Activated naive CD4-positive, alpha-beta T cell treated with anti-CD3 and anti-CD28 coated beads for 36 hours (primary cell): ENCODE measurements at regions not wholly inside any gene's neighbourhood (a gene's known extent, or its start where the extent isn't known, plus 50 kb on each side); places are given as distances from the start of the nearest gene placed in this dataset.

Source experiments
- CTCF ChIA-PET: fragments of 350-600 bp; sonication (Branson Sonifier 250); formaldehyde crosslinking; loops from one replicate; lab custom pipeline; 2021; ENCODE audit warnings: antibody characterized with exemption; lab: Charles Lee
- DNase-seq: peaks from one replicate; pipeline ENCODE4 v3.0.0-alpha.2; 2020
- H3K27ac Mint-ChIP-seq: one replicate; pipeline ENCODE4 v1.8.0; 2021; ENCODE audit warnings: mild to moderate bottlenecking, mixed read lengths
- H3K27me3 Mint-ChIP-seq: one replicate; pipeline ENCODE4 v1.8.0; 2021; ENCODE audit warnings: low read depth, mixed read lengths
- H3K36me3 Mint-ChIP-seq: one replicate; pipeline ENCODE4 v1.8.0; 2021; ENCODE audit warnings: low read depth, mixed read lengths
- H3K4me1 Mint-ChIP-seq: one replicate; pipeline ENCODE4 v1.8.0; 2021; ENCODE audit warnings: low read depth, mixed read lengths
- H3K4me3 Mint-ChIP-seq: one replicate; pipeline ENCODE4 v1.8.0; 2021; ENCODE audit warnings: mild to moderate bottlenecking, moderate library complexity, mixed read lengths
- H3K9me3 Mint-ChIP-seq: one replicate; pipeline ENCODE4 v1.8.0; 2021; ENCODE audit warnings: mixed read lengths
- intact Hi-C: fragments of 100-400 bp; cut with micrococcal nuclease; formaldehyde crosslinking; loops from one replicate; pipeline ENCODE4 v1.15.1; 2023

- H3K27me3 Mint-ChIP-seq: peaks cover 3% of the 10 kb centered on the region
- no peak for DNase-seq
- H3K27ac Mint-ChIP-seq: no peak overlapping the region
- no peak overlapping the region for H3K4me3 Mint-ChIP-seq
- no peaks in the 10 kb centered on the region for H3K4me1 Mint-ChIP-seq
- H3K9me3 Mint-ChIP-seq: peaks cover 18% of the 10 kb centered on the region
- intact Hi-C loops: no loop called here
- CTCF ChIA-PET: no interaction called here
- H3K36me3 Mint-ChIP-seq: peaks cover 6% of the 10 kb centered on the region
These were observed 53.4 kb downstream of the FOXB1 start for GRCh38 chr15:60057554-60057953.

GRCh38 chr15:60059186-60059585 is 55.1 kb downstream of the FOXB1 start:
- DNase-seq: no peak
- peaks cover 18% of the 10 kb centered on the region for H3K9me3 Mint-ChIP-seq
- peaks cover 3% of the 10 kb centered on the region for H3K27me3 Mint-ChIP-seq
- H3K4me3 Mint-ChIP-seq: no peak overlapping the region
- H3K36me3 Mint-ChIP-seq: peaks cover 6% of the 10 kb centered on the region
- no peak overlapping the region for H3K27ac Mint-ChIP-seq
- H3K4me1 Mint-ChIP-seq: no peaks in the 10 kb centered on the region
- intact Hi-C loops: no loop called here
- CTCF ChIA-PET: interaction anchor here (1.1 to 1.2 kb wide), 2 partner anchors 49 to 141 kb away, joined by 3 to 4 read pairs; no protein-coding TSS in a partner anchor

- H3K36me3 Mint-ChIP-seq: peaks cover 6% of the 10 kb centered on the region
- no peaks in the 10 kb centered on the region for H3K4me1 Mint-ChIP-seq
- no peak overlapping the region for H3K27ac Mint-ChIP-seq
- H3K4me3 Mint-ChIP-seq: no peak overlapping the region
- peaks cover 6% of the 10 kb centered on the region for H3K27me3 Mint-ChIP-seq
- intact Hi-C loops: no loop called here
- CTCF ChIA-PET: no interaction called here
- H3K9me3 Mint-ChIP-seq: peaks cover 18% of the 10 kb centered on the region
- DNase-seq: no peak
These were observed 57.6 kb downstream of the FOXB1 start for GRCh38 chr15:60061758-60062157.

DNA sequence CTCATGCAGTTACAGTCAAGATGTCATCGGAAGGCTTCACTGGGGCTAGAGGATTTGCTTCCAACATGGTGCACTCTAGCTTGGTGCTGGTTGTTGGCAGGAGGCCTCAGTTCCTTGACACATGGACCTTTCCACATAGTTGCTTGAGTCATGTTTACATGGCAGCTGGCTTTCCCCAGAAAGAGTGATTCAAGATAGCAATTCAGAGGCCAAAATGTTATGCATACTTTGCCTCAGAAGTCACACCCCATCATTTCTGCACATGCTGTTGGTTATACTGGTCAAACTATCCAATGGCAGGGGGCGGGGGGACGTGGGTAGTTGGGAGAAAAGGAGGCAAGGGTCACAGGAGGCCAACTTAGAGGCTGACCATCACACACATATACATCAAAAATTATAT is 58.7 kb downstream of the FOXB1 start:
- no peak for DNase-seq
- intact Hi-C loops: no loop called here
- Mint-ChIP-seq H3K9me3 (peaks cover 18% of the 10 kb centered on the region), H3K36me3 (peaks cover 6% of the 10 kb centered on the region), H3K4me3 (no peak overlapping the region), H3K4me1 (no peaks in the 10 kb centered on the region), H3K27ac (no peak overlapping the region), H3K27me3 (peaks cover 6% of the 10 kb centered on the region)
- CTCF ChIA-PET: no interaction called here

GRCh38 chr15:60065951-60066350 is 61.8 kb downstream of the FOXB1 start:
- H3K27ac Mint-ChIP-seq: no peak overlapping the region

DNA sequence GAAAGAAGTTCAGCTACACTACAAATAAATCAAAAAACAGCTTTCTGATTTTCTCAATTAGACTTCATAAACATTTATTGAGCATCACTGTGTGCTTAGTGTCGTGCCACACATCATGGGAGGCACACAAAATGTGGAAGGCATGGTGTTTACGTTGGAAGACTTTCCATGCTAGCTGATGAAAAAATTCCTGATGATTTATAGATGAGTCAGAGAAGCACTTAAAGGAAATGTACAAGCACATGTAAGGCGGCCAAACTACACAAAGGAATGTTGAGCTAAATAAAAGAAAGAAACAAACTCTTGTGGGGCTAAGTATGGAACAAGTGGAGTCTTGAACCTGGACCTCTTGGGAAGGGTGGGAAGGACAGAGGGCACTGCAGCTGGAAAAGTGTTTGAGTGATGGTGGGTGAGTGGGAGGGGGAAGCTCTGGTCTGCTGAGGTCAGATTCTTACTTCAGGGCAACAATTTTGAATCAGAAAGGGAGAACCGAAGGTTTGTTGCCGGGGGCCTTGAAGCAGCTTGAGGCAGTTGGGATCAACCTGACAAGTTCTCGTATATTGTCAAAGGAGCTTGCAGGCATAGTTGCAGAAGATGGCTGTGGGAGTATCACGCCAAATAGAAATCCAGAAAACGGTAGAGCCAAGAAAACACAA is 66.9 kb downstream of the FOXB1 start:
- Mint-ChIP-seq H3K4me3 (no peak overlapping the region), H3K27ac (no peak overlapping the region), H3K4me1 (peaks cover 16% of the 10 kb centered on the region), H3K27me3 (peaks cover 3% of the 10 kb centered on the region), H3K36me3 (no peaks in the 10 kb centered on the region), H3K9me3 (no peaks in the 10 kb centered on the region)
- CTCF ChIA-PET: no interaction called here
- intact Hi-C loops: no loop called here
- no peak for DNase-seq

More at GRCh38 chr15:60065951-60066350, 61.8 kb downstream of the FOXB1 start:
- Mint-ChIP-seq H3K4me1 (no peaks in the 10 kb centered on the region), H3K4me3 (no peak overlapping the region), H3K27me3 (peaks cover 6% of the 10 kb centered on the region), H3K36me3 (peaks cover 6% of the 10 kb centered on the region), H3K9me3 (peaks cover 14% of the 10 kb centered on the region)
- intact Hi-C loops: no loop called here
- no peak for DNase-seq
- CTCF ChIA-PET: no interaction called here

- Mint-ChIP-seq H3K27me3 (no peaks in the 10 kb centered on the region), H3K9me3 (no peaks in the 10 kb centered on the region), H3K27ac (no peak overlapping the region), H3K36me3 (no peaks in the 10 kb centered on the region), H3K4me3 (no peak overlapping the region), H3K4me1 (peaks cover 33% of the 10 kb centered on the region)
- CTCF ChIA-PET: no interaction called here
- DNase-seq: no peak
- intact Hi-C loops: no loop called here
These were observed 68.8 kb downstream of the FOXB1 start for GRCh38 chr15:60072826-60073465.

DNA sequence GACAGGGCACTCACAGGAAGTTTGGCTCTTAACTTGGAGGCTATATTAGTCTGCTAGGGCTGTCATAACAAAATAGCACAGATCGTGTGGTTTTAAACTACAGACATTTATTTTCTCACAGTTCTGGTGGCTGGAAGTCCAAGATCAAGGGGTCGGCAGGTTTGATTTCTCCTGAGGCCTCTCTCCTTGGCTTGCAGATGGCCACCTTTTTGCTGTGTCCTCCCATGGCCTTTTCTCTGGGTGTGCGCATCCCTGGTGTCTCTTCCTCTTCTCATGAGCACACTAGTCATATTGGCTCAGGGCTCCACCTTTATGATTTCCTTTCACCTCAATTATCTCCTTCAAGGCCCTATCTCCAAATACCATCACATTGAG is 69.3 kb downstream of the FOXB1 start:
- no peaks in the 10 kb centered on the region for H3K27me3 Mint-ChIP-seq
- CTCF ChIA-PET: no interaction called here
- H3K4me3 Mint-ChIP-seq: no peak overlapping the region
- H3K9me3 Mint-ChIP-seq: no peaks in the 10 kb centered on the region
- peaks cover 37% of the 10 kb centered on the region for H3K4me1 Mint-ChIP-seq
- intact Hi-C loops: no loop called here
- no peak for DNase-seq
- no peak overlapping the region for H3K27ac Mint-ChIP-seq
- no peaks in the 10 kb centered on the region for H3K36me3 Mint-ChIP-seq

- intact Hi-C loops: no loop called here
- H3K27me3 Mint-ChIP-seq: no peaks in the 10 kb centered on the region
- H3K27ac Mint-ChIP-seq: no peak overlapping the region
- no peak overlapping the region for H3K4me3 Mint-ChIP-seq
- peaks cover 37% of the 10 kb centered on the region for H3K4me1 Mint-ChIP-seq
- DNase-seq: no peak
- H3K9me3 Mint-ChIP-seq: no peaks in the 10 kb centered on the region
- no peaks in the 10 kb centered on the region for H3K36me3 Mint-ChIP-seq
- CTCF ChIA-PET: no interaction called here
These were observed 70.2 kb downstream of the FOXB1 start for GRCh38 chr15:60074181-60074885.

DNA sequence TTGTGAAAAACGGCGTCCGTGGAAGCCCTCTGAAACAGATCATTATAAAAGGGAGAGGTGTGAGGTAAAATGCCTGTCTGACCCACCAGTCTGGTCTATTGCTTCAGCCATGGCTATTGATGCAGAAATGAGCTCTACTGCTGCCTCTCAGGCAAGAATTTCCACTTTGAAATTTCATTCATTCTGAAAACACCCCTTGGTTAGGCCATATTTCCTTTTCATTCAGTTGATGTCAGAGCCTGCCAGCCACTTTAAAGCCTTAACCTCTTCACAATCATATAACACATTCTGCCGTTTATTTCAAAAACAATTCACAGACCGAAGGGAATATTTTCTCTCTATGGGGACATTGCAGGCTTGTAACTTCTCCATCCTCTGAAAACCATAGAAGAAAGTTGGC is 71.9 kb downstream of the FOXB1 start:
- no peaks in the 10 kb centered on the region for H3K9me3 Mint-ChIP-seq
- H3K4me1 Mint-ChIP-seq: peaks cover 37% of the 10 kb centered on the region
- peak; percentile 11 for DNase-seq
- CTCF ChIA-PET: no interaction called here
- no peak overlapping the region for H3K4me3 Mint-ChIP-seq
- H3K27ac Mint-ChIP-seq: no peak overlapping the region
- intact Hi-C loops: loop anchor here (5.0 kb wide), 2 partner anchors 51 to 69 kb away; no protein-coding TSS in a partner anchor
- H3K27me3 Mint-ChIP-seq: no peaks in the 10 kb centered on the region
- H3K36me3 Mint-ChIP-seq: no peaks in the 10 kb centered on the region

DNA sequence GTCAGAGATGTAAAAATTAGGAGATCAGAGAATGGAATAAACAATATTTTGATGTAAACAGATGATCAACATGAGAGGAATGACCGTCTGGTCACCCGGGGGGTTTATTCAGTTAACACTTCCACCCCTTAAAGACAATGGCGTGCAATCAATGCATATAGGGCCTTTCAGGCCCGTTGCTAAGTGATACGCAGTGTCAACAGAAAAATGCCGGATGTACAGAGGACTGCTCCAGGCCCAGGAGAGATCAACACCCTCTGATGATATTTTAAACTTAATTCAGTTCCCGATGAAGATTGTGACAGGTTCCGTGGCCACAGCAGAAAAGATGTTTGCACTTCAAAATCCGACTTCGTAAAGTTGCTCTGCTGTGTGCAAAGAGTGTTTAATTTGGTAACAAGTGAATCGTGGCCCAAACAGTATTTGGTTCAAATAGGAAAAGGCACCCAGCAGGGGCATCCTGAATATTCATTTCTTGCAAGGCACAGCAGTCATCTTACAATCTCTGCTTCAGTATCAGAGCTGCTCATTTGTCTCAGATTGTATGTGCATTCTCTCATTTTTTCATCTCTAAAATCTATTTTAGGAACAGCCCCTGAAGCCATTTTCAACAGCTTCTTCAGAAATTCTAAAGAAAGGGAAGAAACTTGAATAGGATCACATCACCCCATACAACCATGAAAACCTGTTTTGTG is 72.6 kb downstream of the FOXB1 start:
- Mint-ChIP-seq H3K4me3 (no peak overlapping the region), H3K9me3 (no peaks in the 10 kb centered on the region), H3K36me3 (no peaks in the 10 kb centered on the region), H3K27ac (no peak overlapping the region), H3K27me3 (no peaks in the 10 kb centered on the region), H3K4me1 (peaks cover 37% of the 10 kb centered on the region)
- CTCF ChIA-PET: no interaction called here
- intact Hi-C loops: loop anchor here (5.0 kb wide), 2 partner anchors 51 to 69 kb away; no protein-coding TSS in a partner anchor
- DNase-seq: no peak
